ENCODE measurements at regions not wholly inside any gene's neighbourhood (a gene's known extent, or its start where the extent isn't known, plus 50 kb on each side); places are given as distances from the start of the nearest gene placed in this dataset.
"Not testable (repeated sequence)": the region's sequence is repeated elsewhere in the genome, so short reads cannot be mapped to it uniquely, and the experiment has no call there.

GRCh38 chr16:79988089-79988488 is 387.6 kb upstream of the MAF start:
- no peak for ATAC-seq (ENCODE audit: low read depth)
- Mint-ChIP-seq H3K36me3 (no peaks in the 10 kb centered on the region), H3K27ac (no peak overlapping the region)

GRCh38 chr16:79986352-79986751 is 385.8 kb upstream of the MAF start:
- Mint-ChIP-seq H3K4me1 (no peaks in the 10 kb centered on the region), H3K9me3 (no peaks in the 10 kb centered on the region), H3K4me3 (no peak overlapping the region), H3K36me3 (no peaks in the 10 kb centered on the region), H3K27ac (no peak overlapping the region), H3K27me3 (peaks cover 3% of the 10 kb centered on the region)
- DNase-seq (ENCODE audit: low spot score in 2 of 2), result no peak
- ATAC-seq (ENCODE audit: low read depth), result no peak

More at GRCh38 chr16:79988089-79988488, 387.6 kb upstream of the MAF start:
- H3K4me3 Mint-ChIP-seq, result no peak overlapping the region
- no peaks in the 10 kb centered on the region for H3K4me1 Mint-ChIP-seq
- DNase-seq (ENCODE audit: low spot score in 2 of 2), result no peak
- H3K9me3 Mint-ChIP-seq, result no peaks in the 10 kb centered on the region
- H3K27me3 Mint-ChIP-seq, result peaks cover 3% of the 10 kb centered on the region

- Mint-ChIP-seq H3K36me3 (no peaks in the 10 kb centered on the region), H3K4me3 (no peak overlapping the region), H3K4me1 (no peaks in the 10 kb centered on the region), H3K27me3 (peaks cover 2% of the 10 kb centered on the region), H3K27ac (no peak overlapping the region), H3K9me3 (no peaks in the 10 kb centered on the region)
- DNase-seq (ENCODE audit: low spot score in 2 of 2), result no peak
- ATAC-seq (ENCODE audit: low read depth), result no peak
Measured at GRCh38 chr16:79985606-79986005, 385.1 kb upstream of the MAF start.

GRCh38 chr16:79984149-79984548 is 383.6 kb upstream of the MAF start:
- H3K9me3 Mint-ChIP-seq; H3K4me1 Mint-ChIP-seq; DNase-seq (ENCODE audit: low spot score in 2 of 2); H3K27ac Mint-ChIP-seq; H3K4me3 Mint-ChIP-seq; H3K36me3 Mint-ChIP-seq; ATAC-seq (ENCODE audit: low read depth); H3K27me3 Mint-ChIP-seq: not testable (repeated sequence)

GRCh38 chr16:79982862-79983261 is 382.3 kb upstream of the MAF start:
- Mint-ChIP-seq H3K27me3 (no peaks in the 10 kb centered on the region), H3K9me3 (no peaks in the 10 kb centered on the region), H3K36me3 (no peaks in the 10 kb centered on the region)

GRCh38 chr16:79982361-79982760 is 381.8 kb upstream of the MAF start:
- Mint-ChIP-seq H3K4me1 (no peaks in the 10 kb centered on the region), H3K27me3 (no peaks in the 10 kb centered on the region), H3K4me3 (no peak overlapping the region), H3K36me3 (no peaks in the 10 kb centered on the region), H3K27ac (no peak overlapping the region), H3K9me3 (no peaks in the 10 kb centered on the region)
- DNase-seq (ENCODE audit: low spot score in 2 of 2) (no peak), ATAC-seq (ENCODE audit: low read depth) (no peak)

More at GRCh38 chr16:79982862-79983261, 382.3 kb upstream of the MAF start:
- ATAC-seq (ENCODE audit: low read depth) (no peak), DNase-seq (ENCODE audit: low spot score in 2 of 2) (no peak)
- no peak overlapping the region for H3K4me3 Mint-ChIP-seq
- H3K4me1 Mint-ChIP-seq, result no peaks in the 10 kb centered on the region
- H3K27ac Mint-ChIP-seq, result no peak overlapping the region

GRCh38 chr16:79981814-79982213 is 381.3 kb upstream of the MAF start:
- no peak overlapping the region for H3K27ac Mint-ChIP-seq
- ATAC-seq (ENCODE audit: low read depth), result no peak
- H3K4me1 Mint-ChIP-seq, result no peaks in the 10 kb centered on the region
- no peaks in the 10 kb centered on the region for H3K27me3 Mint-ChIP-seq
- no peak for DNase-seq (ENCODE audit: low spot score in 2 of 2)
- H3K4me3 Mint-ChIP-seq, result no peak overlapping the region
- no peaks in the 10 kb centered on the region for H3K36me3 Mint-ChIP-seq
- no peaks in the 10 kb centered on the region for H3K9me3 Mint-ChIP-seq

- H3K27me3 Mint-ChIP-seq, result no peaks in the 10 kb centered on the region
- no peak overlapping the region for H3K4me3 Mint-ChIP-seq
- H3K27ac Mint-ChIP-seq, result no peak overlapping the region
- no peak for ATAC-seq (ENCODE audit: low read depth)
- no peaks in the 10 kb centered on the region for H3K4me1 Mint-ChIP-seq
- no peaks in the 10 kb centered on the region for H3K9me3 Mint-ChIP-seq
- no peak for DNase-seq (ENCODE audit: low spot score in 2 of 2)
- H3K36me3 Mint-ChIP-seq, result no peaks in the 10 kb centered on the region
Measured at GRCh38 chr16:79980650-79981521, 380.3 kb upstream of the MAF start.

- no peaks in the 10 kb centered on the region for H3K9me3 Mint-ChIP-seq
- ATAC-seq (ENCODE audit: low read depth), result no peak
- no peak overlapping the region for H3K27ac Mint-ChIP-seq
- H3K4me3 Mint-ChIP-seq, result no peak overlapping the region
- H3K27me3 Mint-ChIP-seq, result no peaks in the 10 kb centered on the region
- DNase-seq (ENCODE audit: low spot score in 2 of 2), result no peak
- no peaks in the 10 kb centered on the region for H3K36me3 Mint-ChIP-seq
- no peaks in the 10 kb centered on the region for H3K4me1 Mint-ChIP-seq
Measured at GRCh38 chr16:79977940-79978836, 377.7 kb upstream of the MAF start.

- no peak overlapping the region for H3K4me3 Mint-ChIP-seq
- H3K4me1 Mint-ChIP-seq, result no peaks in the 10 kb centered on the region
- H3K27ac Mint-ChIP-seq, result no peak overlapping the region
- H3K9me3 Mint-ChIP-seq, result no peaks in the 10 kb centered on the region
- no peaks in the 10 kb centered on the region for H3K36me3 Mint-ChIP-seq
- ATAC-seq (ENCODE audit: low read depth) (no peak), DNase-seq (ENCODE audit: low spot score in 2 of 2) (no peak)
- no peaks in the 10 kb centered on the region for H3K27me3 Mint-ChIP-seq
Measured at GRCh38 chr16:79973320-79973719, 372.8 kb upstream of the MAF start.

GRCh38 chr16:79972053-79972704 is 371.6 kb upstream of the MAF start:
- H3K36me3 Mint-ChIP-seq, result no peaks in the 10 kb centered on the region
- H3K4me1 Mint-ChIP-seq, result no peaks in the 10 kb centered on the region
- H3K9me3 Mint-ChIP-seq, result no peaks in the 10 kb centered on the region
- H3K27me3 Mint-ChIP-seq, result no peaks in the 10 kb centered on the region
- H3K4me3 Mint-ChIP-seq, result no peak overlapping the region
- no peak for ATAC-seq (ENCODE audit: low read depth)
- no peak for DNase-seq (ENCODE audit: low spot score in 2 of 2)
- H3K27ac Mint-ChIP-seq, result no peak overlapping the region

- no peak overlapping the region for H3K4me3 Mint-ChIP-seq
- no peak overlapping the region for H3K27ac Mint-ChIP-seq
- H3K36me3 Mint-ChIP-seq, result no peaks in the 10 kb centered on the region
- DNase-seq (ENCODE audit: low spot score in 2 of 2), result no peak
- no peaks in the 10 kb centered on the region for H3K4me1 Mint-ChIP-seq
- H3K9me3 Mint-ChIP-seq, result peaks cover under 1% of the 10 kb centered on the region
- peaks cover 2% of the 10 kb centered on the region for H3K27me3 Mint-ChIP-seq
- no peak for ATAC-seq (ENCODE audit: low read depth)
Measured at GRCh38 chr16:79971237-79971572, 370.7 kb upstream of the MAF start.

GRCh38 chr16:79970551-79971236 is 370.2 kb upstream of the MAF start:
- Mint-ChIP-seq H3K9me3 (peaks cover 2% of the 10 kb centered on the region), H3K27me3 (peaks cover 3% of the 10 kb centered on the region), H3K4me1 (no peaks in the 10 kb centered on the region), H3K27ac (no peak overlapping the region), H3K36me3 (no peaks in the 10 kb centered on the region), H3K4me3 (no peak overlapping the region)
- DNase-seq (ENCODE audit: low spot score in 2 of 2) (no peak), ATAC-seq (ENCODE audit: low read depth) (no peak)

Measured in memory B cell (primary cell).